A549 (cell line): ENCODE measurements at regions not wholly inside any gene's neighbourhood (a gene's known extent, or its start where the extent isn't known, plus 50 kb on each side); places are given as distances from the start of the nearest gene placed in this dataset.

ENCODE experiments used
- ATAC-seq, 2 experiments: fragments of 200-7000 bp in 1 of 2; fragments of >200 bp in 1 of 2; cut with Nextera tagmentation in 1 of 2; cut with Tn5 transposase in 1 of 2; 3 replicates each; pipeline versions ENCODE4 v1.8.0 to v1.9.1; 2018 to 2020; ENCODE audit warnings: mild to moderate bottlenecking in 1 of 2, moderate library complexity in 1 of 2
- CTCF ChIA-PET: fragments of 300-600 bp; sonication (Branson Sonifier 250); formaldehyde crosslinking; extraction: SDS; loops from one replicate; lab custom pipeline; 2021; ENCODE audit warnings: antibody characterized with exemption, inconsistent platforms; lab: Yijun Ruan, JAX
- POLR2A ChIA-PET: fragments of 350-600 bp; formaldehyde crosslinking; extraction: SDS; loops from one replicate; lab custom pipeline; 2021; ENCODE audit warnings: antibody characterized with exemption, inconsistent platforms; lab: Yijun Ruan, JAX
- DNase-seq, 2 experiments: peaks; one replicate each; pipeline versions ENCODE4 v3.0.0 to v3.0.0-alpha.2; 2011 to 2016; ENCODE audit warnings: low read depth in 1 of 2, low spot score in 1 of 2
- FAIRE-seq: peaks from 2 replicates; lab custom pipeline; 2011; peaks lifted over from hg19 to GRCh38; lab: Jason Lieb, UNC
- H3K27ac ChIP-seq, 2 experiments: fragments of >200 bp; sonication (Bioruptor Twin); formaldehyde crosslinking; 3 replicates each; pipeline ENCODE4 v1.5.1; 2016 to 2017
- H3K4me1 ChIP-seq: fragments of >200 bp; sonication (Bioruptor Twin); formaldehyde crosslinking; 3 replicates; pipeline ENCODE4 v1.6.1; 2016
- H3K4me2 ChIP-seq: fragments of >200 bp; sonication (Bioruptor Twin); formaldehyde crosslinking; 3 replicates; pipeline ENCODE4 v1.6.1; 2016
- H3K4me3 ChIP-seq: fragments of >200 bp; sonication (Bioruptor Twin); formaldehyde crosslinking; 3 replicates; pipeline ENCODE4 v1.5.1; 2016
- H3K9me3 ChIP-seq: fragments of >200 bp; sonication (Bioruptor Twin); formaldehyde crosslinking; 3 replicates; pipeline ENCODE4 v1.6.1; 2016
- BCL3 ChIP-seq: fragments of >200 bp; sonication (Bioruptor Twin); formaldehyde crosslinking; IDR thresholded peaks from 3 replicates; pipeline ENCODE4 v1.6.1; 2016
- BHLHE40 ChIP-seq: IDR thresholded peaks from 2 replicates; pipeline ENCODE4 v1.6.1; 2012; ENCODE audit warnings: low read depth, low read length, inconsistent platforms
- CEBPB ChIP-seq, 2 experiments: fragments of >200 bp in 1 of 2; sonication (Bioruptor Twin) in 1 of 2; formaldehyde crosslinking in 1 of 2; IDR thresholded peaks; 2 replicates each; pipeline ENCODE4 v1.6.1; 2012 to 2016
- CHD2 ChIP-seq: fragments of 150-350 bp; IDR thresholded peaks from 2 replicates; pipeline ENCODE4 v1.6.1; 2014; ENCODE audit warnings: low read length; ENCODE audit not compliant: partially characterized antibody
- E2F6 ChIP-seq: IDR thresholded peaks from 2 replicates; pipeline ENCODE4 v1.6.1; 2012; ENCODE audit warnings: low read depth, borderline replicate concordance
- ESRRA ChIP-seq: fragments of 150-350 bp; IDR thresholded peaks from 2 replicates; pipeline ENCODE4 v1.6.1; 2014; ENCODE audit warnings: mild to moderate bottlenecking, low read length, borderline replicate concordance
- FOSL2 ChIP-seq, 2 experiments: fragments of 450-650 bp in 1 of 2; fragments of >200 bp in 1 of 2; sonication (Bioruptor Twin) in 1 of 2; formaldehyde crosslinking; IDR thresholded peaks; 2 replicates each; pipeline versions ENCODE4 v1.5.0 to v1.6.1; 2016 to 2020; ENCODE audit warnings: mild to moderate bottlenecking in 1 of 2, moderate library complexity in 1 of 2
- FOXS1 ChIP-seq: fragments of 250-450 bp; sonication (Bioruptor Pico); IDR thresholded peaks from 2 replicates; pipeline ENCODE4 v1.5.0; 2020; ENCODE audit warnings: mild to moderate bottlenecking, moderate library complexity
- GATA3 ChIP-seq: IDR thresholded peaks from 2 replicates; pipeline ENCODE4 v1.6.1; 2012; ENCODE audit warnings: borderline replicate concordance
- HDAC2 ChIP-seq: fragments of 200-600 bp; sonication (generic); IDR thresholded peaks from 2 replicates; pipeline ENCODE4 v1.6.1; 2016
- HES2 ChIP-seq: fragments of >200 bp; sonication (Bioruptor Twin); formaldehyde crosslinking; IDR thresholded peaks from 2 replicates; pipeline ENCODE4 v1.6.1; 2016
- HMGXB4 ChIP-seq: fragments of 250-450 bp; sonication (Bioruptor Pico); IDR thresholded peaks from 2 replicates; pipeline ENCODE4 v1.5.0; 2021; ENCODE audit warnings: mild to moderate bottlenecking, moderate library complexity, borderline replicate concordance
- JUNB ChIP-seq: fragments of >200 bp; sonication (Bioruptor Twin); formaldehyde crosslinking; IDR thresholded peaks from 2 replicates; pipeline ENCODE4 v1.6.1; 2016
- KDM5A ChIP-seq: fragments of 200-600 bp; sonication (generic); IDR thresholded peaks from 2 replicates; pipeline ENCODE4 v1.6.1; 2016; ENCODE audit warnings: antibody characterized with exemption, mild to moderate bottlenecking
- MAZ ChIP-seq: fragments of 150-350 bp; IDR thresholded peaks from 2 replicates; pipeline ENCODE4 v1.6.1; 2014; ENCODE audit warnings: antibody characterized with exemption, low read depth, low read length, borderline replicate concordance
- NFE2L2 ChIP-seq: fragments of 150-350 bp; conservative IDR thresholded peaks from 2 replicates; pipeline ENCODE4 v1.6.1; 2014; ENCODE audit warnings: low read length
- NR3C1 ChIP-seq: fragments of >200 bp; sonication (Bioruptor Twin); formaldehyde crosslinking; IDR thresholded peaks from 3 replicates; pipeline ENCODE4 v1.6.1; 2017
- PBX3 ChIP-seq: IDR thresholded peaks from 2 replicates; pipeline ENCODE4 v1.6.1; 2012
- POLR2AphosphoS2 ChIP-seq: conservative IDR thresholded peaks from 2 replicates; pipeline ENCODE4 v1.6.1; 2012; ENCODE audit warnings: low read length, improper control_type of control experiment, inconsistent platforms
- RARB ChIP-seq: fragments of 250-450 bp; sonication (Bioruptor Pico); IDR thresholded peaks from 2 replicates; pipeline ENCODE4 v1.8.0; 2021; ENCODE audit warnings: mild to moderate bottlenecking, moderate library complexity
- RCOR1 ChIP-seq: fragments of 150-350 bp; IDR thresholded peaks from 2 replicates; pipeline ENCODE4 v1.6.1; 2014; ENCODE audit warnings: antibody characterized with exemption, low read length, low read depth
- REST ChIP-seq: fragments of 200-600 bp; sonication (generic); IDR thresholded peaks from 2 replicates; pipeline ENCODE4 v1.6.1; 2016; ENCODE audit warnings: antibody characterized with exemption, mild to moderate bottlenecking, moderate library complexity
- SMC3 ChIP-seq: fragments of >200 bp; sonication (Bioruptor Twin); formaldehyde crosslinking; IDR thresholded peaks from 3 replicates; pipeline ENCODE4 v1.6.1; 2018; ENCODE audit warnings: inconsistent platforms
- SREBF2 ChIP-seq: fragments of 450-650 bp; IDR thresholded peaks from 2 replicates; pipeline ENCODE4 v1.6.1; 2014; ENCODE audit warnings: mild to moderate bottlenecking, moderate library complexity
- TFCP2L1 ChIP-seq: fragments of 250-450 bp; sonication (Bioruptor Pico); IDR thresholded peaks from 2 replicates; pipeline ENCODE4 v1.5.0; 2021; ENCODE audit warnings: mild to moderate bottlenecking
- TP53 ChIP-seq: fragments of 250-450 bp; sonication (Bioruptor Pico); IDR thresholded peaks from 2 replicates; pipeline ENCODE4 v1.5.0; 2021; ENCODE audit warnings: mild to moderate bottlenecking, moderate library complexity
- ZC3H11A ChIP-seq: fragments of 450-650 bp; IDR thresholded peaks from 2 replicates; pipeline ENCODE4 v1.6.1; 2014; ENCODE audit warnings: antibody characterized with exemption, mild to moderate bottlenecking
- ZFP36 ChIP-seq: fragments of 450-650 bp; IDR thresholded peaks from 2 replicates; pipeline ENCODE4 v1.6.1; 2014; ENCODE audit warnings: borderline replicate concordance; ENCODE audit not compliant: partially characterized antibody
- ZSCAN20 ChIP-seq: fragments of 250-450 bp; sonication (Bioruptor Pico); IDR thresholded peaks from 2 replicates; pipeline ENCODE4 v1.8.0; 2022; ENCODE audit warnings: mild to moderate bottlenecking, moderate library complexity
- WGBS: methylation state at CpG from one replicate; pipeline ENCODE4 v1.1.6; 2017; ENCODE audit errors: missing lambda C conversion rate; 5-methylcytosine and 5-hydroxymethylcytosine counted together

- TF ChIP-seq HMGXB4 (CRISPR knock-in tag) (no peak), TP53 (CRISPR knock-in tag) (no peak), BHLHE40 (no peak), KDM5A (no peak), TFCP2L1 (CRISPR knock-in tag) (no peak), ESRRA (no peak), SMC3 (no peak), FOXS1 (CRISPR knock-in tag) (no peak)
Observed at GRCh38 chr1:157287462-157287861, 149.3 kb upstream of the ETV3 start (continued).

- H3K9me3 ChIP-seq = no peaks in the 10 kb centered on the region
- no peak overlapping the region for H3K4me3 ChIP-seq
- CTCF ChIA-PET = no interaction called here
- H3K4me2 ChIP-seq = no peak overlapping the region
- no peak for TF ChIP-seq NR3C1
- TF ChIP-seq SREBF2 = no peak
- TF ChIP-seq ZC3H11A = no peak
- TF ChIP-seq, all 56 proteins: peak for 0
- ATAC-seq (no peak), DNase-seq (no peak), FAIRE-seq (no peak)
- 21% methylated on average over 10 of the region's 10 CpGs for WGBS
- POLR2A ChIA-PET = no interaction called here
- no peaks in the 10 kb centered on the region for H3K4me1 ChIP-seq
- no peak overlapping the region for H3K27ac ChIP-seq
Observed at GRCh38 chr1:157286646-157287420, 148.6 kb upstream of the ETV3 start.

- POLR2A ChIA-PET = no interaction called here
- Histone ChIP-seq H3K4me2 (no peak overlapping the region), H3K9me3 (no peaks in the 10 kb centered on the region), H3K27ac (no peak overlapping the region), H3K4me3 (no peak overlapping the region), H3K4me1 (no peaks in the 10 kb centered on the region)
- no peak for ATAC-seq
- 0% methylated on average over 2 of the region's 2 CpGs for WGBS
- DNase-seq = no peak
- no peak for TF ChIP-seq CHD2
- TF ChIP-seq CEBPB (IDR thresholded peaks at IDR 0.05) = no peak
- TF ChIP-seq HDAC2 = no peak
- no peak for TF ChIP-seq ZFP36
- TF ChIP-seq PBX3 = no peak
- no peak for TF ChIP-seq MAZ
- no peak for TF ChIP-seq REST
- TF ChIP-seq RARB (CRISPR knock-in tag) = no peak
- no peak for TF ChIP-seq JUNB
- no peak for TF ChIP-seq E2F6
- no peak for TF ChIP-seq BCL3
- no peak for TF ChIP-seq FOSL2 (IDR thresholded peaks at IDR 0.05)
- TF ChIP-seq FOSL2 (CRISPR knock-in tag; IDR thresholded peaks at IDR 0.05) = no peak
- TF ChIP-seq RCOR1 = no peak
- no peak for TF ChIP-seq HES2
- TF ChIP-seq GATA3 = no peak
- TF ChIP-seq ZSCAN20 (CRISPR knock-in tag) = no peak
- TF ChIP-seq NFE2L2 = no peak
- TF ChIP-seq POLR2AphosphoS2 = no peak
- CTCF ChIA-PET = no interaction called here
- FAIRE-seq = no peak
Observed at GRCh38 chr1:157286096-157286495, 147.9 kb upstream of the ETV3 start.
